H1 (cell line): ENCODE measurements at regions not wholly inside any gene's neighbourhood (a gene's known extent, or its start where the extent isn't known, plus 50 kb on each side); places are given as distances from the start of the nearest gene placed in this dataset.

Experiments
- SUZ12 ChIP-seq: fragments of 200-600 bp; sonication (generic); IDR thresholded peaks from 2 replicates; pipeline ENCODE4 v1.6.1; 2012; ENCODE audit warnings: mild to moderate bottlenecking, inconsistent platforms, low read length, moderate library complexity, mixed read lengths
- TAF7 ChIP-seq: optimal IDR thresholded peaks from 2 replicates; pipeline ENCODE3; 2011; ENCODE audit warnings: low read depth, mild to moderate bottlenecking, inconsistent platforms, low read length, moderate library complexity, borderline replicate concordance
- YY1 ChIP-seq: IDR thresholded peaks from 2 replicates; pipeline ENCODE4 v1.6.1; 2011; ENCODE audit warnings: low read depth, mild to moderate bottlenecking, low read length

GRCh38 chr14:104405360-104406226 is 174.0 kb upstream of the C14orf180 start (continued):
- TF ChIP-seq YY1 (no peak), SUZ12 (no peak), TAF7 (no peak)
- TF ChIP-seq, all 59 proteins: peak for 0
